ENCODE measurements at regions not wholly inside any gene's neighbourhood (a gene's known extent, or its start where the extent isn't known, plus 50 kb on each side); places are given as distances from the start of the nearest gene placed in this dataset.

DNA sequence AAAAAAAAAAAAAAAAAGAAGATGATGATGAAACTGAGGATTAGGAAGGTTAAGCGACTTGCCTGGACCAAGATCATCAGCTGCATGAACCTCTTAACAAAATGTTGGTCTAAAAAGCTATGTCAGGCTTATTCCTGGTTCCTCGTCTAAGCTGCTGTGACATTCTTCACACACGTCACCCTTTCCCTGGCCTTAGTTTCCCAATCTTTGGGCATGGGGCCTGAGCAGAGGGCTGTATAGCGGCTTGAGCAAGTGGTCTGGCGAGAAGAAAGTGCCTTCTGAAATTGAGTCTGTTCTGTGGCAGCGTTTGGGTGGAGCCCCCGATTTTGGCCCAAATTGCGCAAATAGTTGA lies 58.7 kb upstream of the CCND2 start:
- no peak overlapping the region for H3K4me3 ChIP-seq (ENCODE audit: low read depth, low read length, poor library complexity, severe bottlenecking)
- H3K9ac ChIP-seq (ENCODE audit: low read length) = no peak overlapping the region
- H3K4me1 ChIP-seq (ENCODE audit: insufficient read depth, low read length, severe bottlenecking) = peaks cover 11% of the 10 kb centered on the region
- H3K9me2 ChIP-seq (ENCODE audit: low read depth, low read length) = no peaks in the 10 kb centered on the region
- no peak overlapping the region for H2AFZ ChIP-seq (ENCODE audit: low read length)
- no peaks in the 10 kb centered on the region for H4K20me1 ChIP-seq (ENCODE audit: insufficient read depth, low read length)
- no peaks in the 10 kb centered on the region for H3K27me3 ChIP-seq (ENCODE audit: insufficient read depth, low read length)
- no peaks in the 10 kb centered on the region for H3K36me3 ChIP-seq (ENCODE audit: insufficient read depth, low read length)
- H3K27ac ChIP-seq (ENCODE audit: low read depth, low read length, poor library complexity, severe bottlenecking) = no peak overlapping the region
- TF ChIP-seq CTCF (IDR thresholded peaks at IDR 0.05; ENCODE audit: low read length) (no peak), EZH2 (IDR thresholded peaks at IDR 0.05; ENCODE audit: borderline replicate concordance, low read length) (no peak)
- H3F3A ChIP-seq (ENCODE audit: insufficient read depth, low read length) = no peaks in the 10 kb centered on the region
- no peak overlapping the region for H3K4me2 ChIP-seq (ENCODE audit: low read length)
- no peaks in the 10 kb centered on the region for H3K79me2 ChIP-seq (ENCODE audit: insufficient read depth, low read length)
- no peaks in the 10 kb centered on the region for H3K9me3 ChIP-seq (ENCODE audit: low read length)

DNA sequence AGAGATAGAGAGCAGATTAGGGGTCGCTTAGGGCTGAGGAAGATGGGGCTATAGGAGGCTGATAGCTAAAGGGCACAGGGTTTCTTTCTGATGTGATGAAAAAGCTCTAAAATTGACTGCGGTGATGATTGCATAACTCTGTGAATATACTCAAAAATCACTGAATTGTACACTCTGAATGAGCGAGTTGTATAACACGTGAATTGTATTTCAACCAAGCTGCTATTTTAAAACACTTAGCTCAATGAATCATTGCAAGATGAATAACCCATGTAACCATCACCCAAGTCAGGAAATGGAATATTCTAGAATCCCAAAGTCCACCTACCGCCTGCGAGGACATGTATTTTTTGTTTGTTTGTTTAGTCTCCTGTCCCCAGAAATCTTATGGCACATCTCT lies 60.1 kb upstream of the CCND2 start:
- Histone ChIP-seq H3K4me2 (ENCODE audit: low read length) (no peak overlapping the region), H3K9me2 (ENCODE audit: low read depth, low read length) (no peaks in the 10 kb centered on the region), H3K27me3 (ENCODE audit: insufficient read depth, low read length) (no peaks in the 10 kb centered on the region)

DNA sequence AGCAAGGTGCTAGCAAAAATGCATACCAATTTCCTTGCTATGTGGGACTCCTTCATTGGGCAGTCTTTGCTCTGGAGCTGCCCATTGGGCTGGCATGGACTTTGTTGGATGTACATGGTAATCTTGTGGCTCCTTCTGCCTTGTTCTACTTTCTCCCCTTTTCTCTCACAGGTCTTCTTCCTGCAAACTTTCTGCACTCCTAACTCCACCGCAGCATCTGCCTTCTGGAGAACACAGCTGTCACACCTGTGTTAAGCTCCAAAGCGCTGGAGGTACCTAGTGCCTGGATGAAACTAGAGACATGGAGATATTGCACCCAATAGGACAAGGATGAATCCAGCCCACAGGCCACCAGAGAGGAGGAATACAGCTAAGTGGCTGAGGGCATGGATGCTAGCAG lies 60.7 kb upstream of the CCND2 start:
- Histone ChIP-seq H3K79me2 (ENCODE audit: insufficient read depth, low read length) (no peaks in the 10 kb centered on the region), H3K4me2 (ENCODE audit: low read length) (no peak overlapping the region), H3K4me3 (ENCODE audit: low read depth, low read length, poor library complexity, severe bottlenecking) (no peak overlapping the region), H3K4me1 (ENCODE audit: insufficient read depth, low read length, severe bottlenecking) (peaks cover 11% of the 10 kb centered on the region), H3K36me3 (ENCODE audit: insufficient read depth, low read length) (no peaks in the 10 kb centered on the region), H3K27ac (ENCODE audit: low read depth, low read length, poor library complexity, severe bottlenecking) (no peak overlapping the region), H3K9ac (ENCODE audit: low read length) (no peak overlapping the region), H3K9me2 (ENCODE audit: low read depth, low read length) (no peaks in the 10 kb centered on the region), H3K9me3 (ENCODE audit: low read length) (no peaks in the 10 kb centered on the region), H4K20me1 (ENCODE audit: insufficient read depth, low read length) (no peaks in the 10 kb centered on the region), H2AFZ (ENCODE audit: low read length) (no peak overlapping the region), H3F3A (ENCODE audit: insufficient read depth, low read length) (no peaks in the 10 kb centered on the region), H3K27me3 (ENCODE audit: insufficient read depth, low read length) (no peaks in the 10 kb centered on the region)
- no peak for TF ChIP-seq EZH2 (IDR thresholded peaks at IDR 0.05; ENCODE audit: borderline replicate concordance, low read length)
- no peak for TF ChIP-seq CTCF (IDR thresholded peaks at IDR 0.05; ENCODE audit: low read length)

More for the DNA sequence above, 60.1 kb upstream of the CCND2 start:
- Histone ChIP-seq H3K4me1 (ENCODE audit: insufficient read depth, low read length, severe bottlenecking) (peaks cover 11% of the 10 kb centered on the region), H2AFZ (ENCODE audit: low read length) (no peak overlapping the region), H3K9me3 (ENCODE audit: low read length) (no peaks in the 10 kb centered on the region), H3K79me2 (ENCODE audit: insufficient read depth, low read length) (no peaks in the 10 kb centered on the region), H4K20me1 (ENCODE audit: insufficient read depth, low read length) (no peaks in the 10 kb centered on the region), H3K27ac (ENCODE audit: low read depth, low read length, poor library complexity, severe bottlenecking) (no peak overlapping the region), H3K9ac (ENCODE audit: low read length) (no peak overlapping the region), H3K4me3 (ENCODE audit: low read depth, low read length, poor library complexity, severe bottlenecking) (no peak overlapping the region), H3F3A (ENCODE audit: insufficient read depth, low read length) (no peaks in the 10 kb centered on the region), H3K36me3 (ENCODE audit: insufficient read depth, low read length) (no peaks in the 10 kb centered on the region)
- TF ChIP-seq CTCF (IDR thresholded peaks at IDR 0.05; ENCODE audit: low read length) (no peak), EZH2 (IDR thresholded peaks at IDR 0.05; ENCODE audit: borderline replicate concordance, low read length) (no peak)

All from OCI-LY1 (cell line).